NCI-H69 (cell line): ENCODE measurements at regions not wholly inside any gene's neighbourhood (a gene's known extent, or its start where the extent isn't known, plus 50 kb on each side); places are given as distances from the start of the nearest gene placed in this dataset.
"Not testable (repeated sequence)": the region's sequence is repeated elsewhere in the genome, so short reads cannot be mapped to it uniquely, and the experiment has no call there.

Experiments used
- DNase-seq: peaks from one replicate; lab custom pipeline; 2025; lab: John Stamatoyannopoulos, UW

DNA sequence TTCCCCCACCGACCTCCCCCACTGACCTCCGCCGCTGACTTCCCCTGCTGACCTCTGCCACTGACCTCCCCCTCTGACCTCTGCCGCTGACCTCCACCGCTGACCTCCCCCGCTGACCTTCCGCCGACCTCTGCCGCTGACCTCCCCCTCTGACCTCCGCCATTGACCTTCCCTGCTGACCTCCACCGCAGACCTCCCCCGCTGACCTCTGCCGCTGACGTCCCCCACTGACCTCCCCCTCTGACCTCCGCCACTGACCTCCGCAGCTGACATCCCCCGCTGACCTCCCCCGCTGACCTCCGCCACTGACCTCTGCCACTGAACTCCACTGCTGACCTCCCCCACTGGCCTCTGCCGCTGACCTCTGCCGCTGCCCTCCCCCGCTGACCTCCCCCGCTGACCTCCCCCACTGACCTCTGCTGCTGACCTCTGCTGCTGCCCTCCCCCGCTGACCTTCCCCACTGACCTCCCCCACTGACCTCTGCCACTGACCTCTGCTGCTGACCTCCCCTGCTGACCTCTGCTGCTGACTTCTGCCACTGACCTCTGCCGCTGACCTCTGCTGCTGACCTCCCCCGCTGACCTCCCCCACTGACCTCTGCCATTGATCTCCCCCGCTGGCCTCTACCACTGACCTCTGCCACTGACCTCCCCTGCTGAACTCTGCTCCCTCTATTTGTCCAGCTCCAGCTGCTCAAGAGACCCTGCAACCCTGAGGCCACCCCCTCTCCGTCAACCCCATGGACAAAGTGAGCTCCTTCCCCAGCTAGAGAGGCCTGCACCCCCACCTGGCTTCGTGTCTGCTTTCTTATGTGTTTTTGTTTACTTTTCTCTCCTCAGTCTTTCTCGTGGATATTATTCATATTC, 91.4 kb upstream of the AFDN start:
- no peak for DNase-seq

DNA sequence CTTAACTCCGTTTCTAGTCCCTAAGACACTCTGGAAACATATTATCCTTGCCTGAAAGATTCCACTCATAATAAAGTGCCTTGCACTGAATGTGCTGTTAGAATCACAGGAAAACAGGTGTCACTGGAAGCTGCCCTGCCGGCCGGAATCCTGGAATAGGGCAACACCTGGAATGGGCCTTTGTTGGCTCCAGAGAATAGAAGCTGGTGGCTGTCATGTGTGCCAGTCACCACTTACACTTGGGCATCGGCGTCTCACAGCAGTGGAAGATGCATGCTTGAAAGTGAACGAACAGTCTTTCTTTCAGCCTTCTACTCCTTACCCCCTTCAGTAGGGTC, 90.8 kb upstream of the AFDN start:
- DNase-seq, result no peak

DNA sequence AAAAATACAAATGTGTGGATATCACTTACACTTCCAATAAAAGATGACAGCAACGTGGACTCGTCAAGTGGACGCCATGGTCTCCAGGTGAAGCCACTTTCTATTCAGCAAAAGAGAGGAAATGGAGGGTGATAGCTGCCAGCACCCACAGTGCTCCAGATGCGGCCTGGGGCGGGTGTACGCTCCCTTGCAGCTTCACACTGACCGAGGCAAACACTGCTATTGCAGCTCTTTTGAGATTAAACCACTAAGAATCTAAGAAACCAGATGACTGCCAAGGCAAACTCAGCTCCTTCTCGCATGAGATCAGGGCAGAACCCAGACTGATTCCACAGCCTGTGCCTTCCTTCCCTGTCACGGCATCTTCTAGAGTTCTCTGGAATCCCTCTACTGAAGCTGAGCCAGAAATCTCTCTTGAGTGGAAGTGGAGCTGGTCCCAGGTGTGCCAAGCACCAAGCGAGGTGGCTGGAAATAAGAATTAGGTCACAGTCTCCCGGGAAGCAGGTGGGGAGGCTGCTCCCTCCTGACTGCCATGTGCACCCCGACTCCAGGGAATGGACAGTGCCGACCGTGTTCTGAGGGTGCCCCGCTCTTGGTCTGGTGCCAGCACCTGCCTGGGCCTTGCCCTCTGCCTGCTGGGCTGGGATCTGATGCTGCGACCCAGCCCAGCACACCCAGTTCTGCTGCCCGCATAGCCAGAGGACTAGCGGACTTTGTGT, 90.1 kb upstream of the AFDN start:
- no peak for DNase-seq

GRCh38 chr6:167737205-167737830, 89.4 kb upstream of the AFDN start:
- no peak for DNase-seq

DNA sequence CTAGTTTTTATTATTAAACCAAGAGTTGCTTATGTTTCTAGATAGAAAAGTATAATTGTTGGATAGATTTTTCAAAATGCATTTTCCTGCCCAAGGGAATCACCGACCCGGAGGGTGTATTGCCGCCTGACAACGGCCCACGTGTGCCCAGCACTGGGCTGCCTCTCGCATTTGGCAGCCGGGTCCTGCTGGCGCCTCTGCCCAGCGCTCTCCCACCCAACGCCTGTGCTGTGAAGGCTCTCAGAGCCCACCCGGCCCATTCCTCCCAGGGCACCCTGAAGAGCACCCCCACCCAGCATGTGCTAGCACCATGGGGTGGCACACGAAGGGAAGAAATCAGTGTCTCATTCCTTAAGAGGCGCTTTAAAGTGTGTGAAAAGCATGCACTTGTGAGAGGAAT, 88.3 kb upstream of the AFDN start:
- no peak for DNase-seq

DNA sequence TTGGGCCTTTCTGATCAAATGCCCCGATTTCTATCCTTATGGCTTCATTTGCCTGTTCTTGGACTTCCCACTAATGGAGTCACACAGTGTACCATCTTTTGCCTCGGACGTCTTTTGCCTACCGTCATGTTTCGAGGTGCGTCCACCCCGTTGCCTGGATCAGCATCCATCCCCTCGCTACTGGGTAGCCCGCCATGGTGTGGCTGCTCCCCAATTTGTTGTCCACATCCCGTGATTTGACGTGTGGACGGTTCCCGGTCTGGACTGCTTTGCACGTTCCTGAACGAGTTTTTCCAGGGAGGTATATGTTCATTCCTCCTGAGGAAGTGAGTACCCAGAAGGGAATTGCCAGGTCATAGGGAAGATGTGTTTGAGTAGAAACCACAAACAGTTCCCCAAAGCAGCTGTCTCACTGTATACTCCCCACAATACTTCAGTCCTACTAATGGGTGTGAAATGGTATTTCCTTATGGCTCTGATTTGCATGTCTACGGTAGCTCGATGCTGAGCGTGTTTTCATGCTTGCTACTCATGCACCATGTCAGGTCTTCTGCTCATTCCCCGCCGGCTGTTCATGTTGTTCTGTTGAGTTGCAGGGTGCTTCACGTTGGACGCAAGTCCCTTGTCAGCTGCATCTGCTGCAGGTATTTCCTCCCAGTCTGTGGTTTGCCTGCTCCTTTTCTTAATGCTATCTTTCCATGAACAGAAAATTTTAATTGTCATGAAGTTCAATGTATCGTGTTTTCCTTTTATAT, 86.8 kb upstream of the AFDN start:
- no peak for DNase-seq

DNA sequence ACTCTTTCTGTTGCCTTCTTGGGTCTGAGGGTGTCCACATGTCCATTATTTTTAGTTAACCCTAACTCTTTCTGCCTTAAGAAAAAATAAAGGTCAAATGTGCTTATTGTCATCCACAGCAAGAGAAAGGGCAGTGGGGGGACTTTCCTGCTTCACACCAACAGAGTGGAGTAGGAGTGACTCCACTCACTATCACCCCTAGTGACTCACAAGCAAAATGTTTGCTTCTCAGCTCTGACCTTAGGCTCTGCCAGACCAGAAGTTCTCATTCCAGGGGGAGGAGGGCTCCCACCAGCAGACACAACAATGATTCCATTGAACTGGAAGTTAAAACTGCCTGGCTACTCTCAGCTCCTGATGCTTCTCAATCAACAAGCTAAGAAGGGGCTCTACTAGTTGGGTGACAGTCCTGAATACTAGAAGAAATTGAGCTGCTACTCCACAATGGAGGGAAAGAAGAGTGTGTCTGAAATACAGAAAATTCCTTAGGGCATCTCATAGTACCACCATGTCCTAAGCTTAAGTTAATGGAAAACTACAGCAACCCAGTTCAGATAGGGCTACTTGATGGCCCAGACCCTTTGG, 83.9 kb upstream of the AFDN start:
- DNase-seq, result no peak

DNA sequence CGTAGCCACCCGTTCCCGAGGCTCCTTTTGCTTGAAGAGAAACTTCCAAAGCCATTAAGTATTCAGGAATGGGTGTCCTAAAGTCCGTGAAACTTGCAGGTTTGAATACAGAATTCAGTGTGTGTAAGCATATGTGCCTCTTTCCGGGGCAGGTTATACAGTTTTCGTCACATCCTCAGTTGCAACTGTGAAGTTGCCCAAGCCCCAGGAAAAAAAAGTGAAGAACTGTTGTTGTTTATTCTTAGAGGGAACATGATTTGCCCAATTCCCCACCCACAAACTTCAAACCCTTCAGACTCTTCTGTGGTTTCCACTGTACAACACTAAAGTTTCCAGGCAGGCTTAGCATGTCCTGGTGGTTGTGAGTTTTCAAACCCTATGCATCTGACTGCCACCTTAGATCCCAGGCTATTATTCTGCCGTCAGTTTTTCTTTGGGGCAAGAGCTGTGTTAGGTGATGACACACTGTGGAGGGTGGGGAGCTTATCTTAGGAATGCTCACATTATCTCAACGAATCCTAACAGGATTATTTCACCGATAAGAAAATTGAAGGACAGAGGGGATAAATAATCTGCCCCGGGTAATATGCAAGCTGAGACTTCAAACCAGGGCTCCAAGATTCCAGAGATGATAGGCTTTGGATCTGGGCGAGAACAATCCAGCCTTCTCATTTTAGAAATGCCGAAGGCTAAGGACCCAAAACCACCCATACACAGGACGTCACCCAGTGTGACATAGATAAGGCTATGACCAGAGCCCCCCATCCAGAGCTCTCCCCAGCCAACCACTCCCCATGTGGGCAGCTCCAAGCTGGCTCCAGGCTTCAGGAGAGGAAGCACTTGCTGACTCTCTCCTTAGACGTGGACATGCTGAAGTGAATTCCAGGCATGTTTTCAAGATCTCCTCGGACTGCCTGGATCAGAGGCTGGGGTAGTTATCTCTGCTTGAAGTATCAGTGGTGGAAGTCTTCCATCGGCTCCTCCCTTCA, 81.7 kb upstream of the AFDN start:
- no peak for DNase-seq

DNA sequence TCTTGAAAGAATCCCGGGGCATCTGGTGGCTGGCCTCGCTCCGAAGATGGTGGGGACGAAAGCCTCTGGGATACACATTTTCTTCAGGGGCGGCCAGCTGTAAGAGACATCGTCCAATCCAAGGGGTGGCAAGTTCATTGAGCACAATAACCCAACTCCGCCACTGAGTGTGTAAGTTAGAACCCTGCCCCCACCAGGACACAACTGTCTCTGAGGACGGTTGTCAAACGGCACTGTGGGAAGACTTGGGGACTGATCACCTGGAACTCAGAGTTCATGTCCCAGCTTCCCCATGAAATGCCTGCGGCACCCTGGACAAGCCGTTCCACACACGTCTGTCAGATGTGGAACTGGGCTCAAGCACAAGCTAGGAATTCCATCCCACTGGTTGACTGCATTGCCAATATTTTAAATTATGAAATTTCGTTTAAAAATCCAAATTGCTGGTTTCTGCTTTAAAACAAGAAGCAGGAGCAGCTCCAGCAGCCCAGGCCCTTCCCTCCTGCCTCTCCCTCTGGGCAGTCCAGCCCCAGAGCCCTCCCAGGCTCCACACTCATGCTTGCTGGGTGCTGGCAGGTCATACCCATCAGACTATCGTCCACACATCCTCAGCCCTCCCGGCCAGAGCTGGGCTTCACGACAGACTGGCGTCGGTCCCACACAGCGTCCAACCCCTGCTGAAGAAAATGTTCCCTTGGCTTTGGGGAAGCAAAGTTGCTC, 80.9 kb upstream of the AFDN start:
- DNase-seq, result no peak

GRCh38 chr6:167746390-167746907, 80.3 kb upstream of the AFDN start:
- no peak for DNase-seq

- no peak for DNase-seq
Observed at GRCh38 chr6:167746975-167747374, 79.7 kb upstream of the AFDN start.

GRCh38 chr6:167747645-167748044, 79.1 kb upstream of the AFDN start:
- DNase-seq, result no peak

- DNase-seq, result no peak
Observed at GRCh38 chr6:167748046-167748445, 78.7 kb upstream of the AFDN start.

DNA sequence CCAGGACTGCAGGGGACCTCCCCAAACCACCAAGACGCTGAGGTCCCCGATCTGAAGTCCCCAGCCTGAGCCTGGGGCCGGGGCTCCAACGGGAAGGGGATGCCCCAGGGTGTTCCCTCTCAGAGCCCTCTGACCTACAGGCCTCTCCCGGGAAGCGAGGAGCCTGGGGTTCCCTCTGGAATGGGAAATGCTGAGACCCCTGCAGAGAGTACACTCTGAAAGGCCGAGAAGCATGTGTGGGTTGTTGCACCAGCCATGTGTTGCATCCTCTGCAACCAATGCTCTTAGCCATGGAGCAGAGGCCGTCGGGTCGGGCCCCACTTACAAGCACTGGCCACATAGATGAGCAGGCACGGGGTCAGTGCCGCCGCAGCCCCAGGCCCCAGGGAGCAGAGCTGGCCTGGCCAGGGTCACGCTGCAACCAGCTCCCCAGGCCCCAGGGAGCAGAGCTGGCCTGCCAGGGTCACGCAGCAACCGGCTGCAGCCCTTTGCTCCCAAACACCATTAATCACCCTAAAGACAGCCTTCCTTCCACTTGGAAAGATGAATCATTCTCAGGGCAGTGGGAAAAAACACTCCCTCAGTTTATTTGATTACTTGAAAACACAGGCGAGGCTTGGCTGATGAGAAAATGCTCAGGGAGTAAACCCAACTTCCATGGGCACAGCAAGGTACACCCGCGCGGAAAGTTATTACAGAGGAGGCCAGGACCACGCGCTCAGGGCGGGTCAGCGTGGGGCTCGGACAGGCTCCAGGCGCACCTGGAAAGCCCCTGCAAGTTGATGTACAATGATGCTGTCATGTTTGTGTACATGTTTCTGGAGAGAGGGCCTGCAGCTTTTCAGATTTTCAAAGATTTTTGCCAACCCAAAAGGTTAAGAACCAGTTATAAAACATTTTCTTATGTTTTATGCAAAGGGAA, 78.0 kb upstream of the AFDN start:
- no peak for DNase-seq

- no peak for DNase-seq
Observed at GRCh38 chr6:167750956-167751358, 75.8 kb upstream of the AFDN start.

DNA sequence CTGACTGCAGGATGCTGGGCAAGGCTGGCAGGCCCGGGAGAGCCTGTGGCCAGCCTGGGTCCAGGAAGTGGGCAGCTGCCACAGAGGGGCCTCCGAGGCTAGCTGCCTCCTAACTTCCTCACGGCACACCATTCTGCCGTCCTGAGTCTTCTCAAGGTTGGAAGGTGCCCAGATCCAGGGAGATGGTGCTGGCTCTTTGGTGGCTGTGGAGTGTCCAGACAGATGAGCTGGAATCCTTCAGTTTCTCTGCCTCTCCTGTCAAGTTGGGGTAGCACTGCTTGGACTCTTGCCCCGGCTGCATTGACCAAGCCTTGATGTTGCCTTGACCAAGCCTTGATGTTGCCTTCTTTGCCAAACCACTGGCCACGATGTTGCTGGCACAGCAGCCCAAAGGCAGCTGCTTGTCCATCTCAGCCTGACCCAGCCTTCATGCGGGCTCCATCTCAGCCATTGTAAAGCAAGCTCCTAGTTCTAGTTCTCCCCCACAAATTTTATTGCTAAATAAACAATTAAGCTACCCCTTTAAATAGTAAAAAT, 75.1 kb upstream of the AFDN start:
- no peak for DNase-seq

DNA sequence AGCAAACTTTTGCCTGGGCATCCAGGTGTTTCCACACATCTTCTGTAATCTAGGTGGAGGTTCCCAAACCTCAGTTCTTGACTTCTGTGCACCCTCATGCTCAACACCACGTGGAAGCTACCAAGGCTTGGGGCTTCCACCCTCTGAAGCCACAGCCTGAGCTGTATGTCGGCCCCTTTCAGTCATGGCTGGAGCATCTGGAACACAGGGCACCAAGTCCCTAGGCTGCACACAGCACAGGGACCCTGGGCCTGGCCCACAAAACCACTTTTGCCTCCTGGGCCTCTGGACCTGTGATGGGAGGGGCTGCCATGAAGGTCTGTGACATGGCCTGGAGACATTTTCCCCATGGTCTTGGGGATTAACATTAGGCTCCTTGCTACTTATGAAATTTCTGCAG, 73.4 kb upstream of the AFDN start:
- DNase-seq, result not testable (repeated sequence)

DNA sequence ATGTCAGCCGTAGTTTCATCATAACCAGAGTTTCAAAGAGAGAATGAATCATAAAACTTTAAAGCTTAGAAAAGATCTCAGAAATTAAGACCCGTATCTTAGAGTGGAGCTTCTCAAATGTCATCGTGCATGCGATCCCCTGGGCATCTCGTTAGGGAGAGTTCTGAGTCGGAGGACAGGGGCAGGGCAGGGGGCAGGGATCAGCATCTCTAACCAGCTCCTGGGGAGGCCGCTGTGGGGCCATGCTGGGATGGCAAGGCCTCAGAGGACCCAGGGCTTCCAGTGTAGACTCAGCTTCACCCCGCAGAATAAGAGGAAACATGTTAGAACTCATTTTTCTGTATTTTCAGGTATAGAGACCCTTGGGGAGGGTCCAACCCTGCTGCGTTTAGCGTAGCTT, 72.0 kb upstream of the AFDN start:
- DNase-seq, result no peak

- no peak for DNase-seq
Observed at GRCh38 chr6:167755461-167755860, 71.2 kb upstream of the AFDN start.
